ENCODE measurements at regions not wholly inside any gene's neighbourhood (a gene's known extent, or its start where the extent isn't known, plus 50 kb on each side); places are given as distances from the start of the nearest gene placed in this dataset.

- no peak for TF ChIP-seq CTCF (IDR thresholded peaks at IDR 0.05 in 4 of 5, conservative IDR thresholded peaks at IDR 0.05 in 1 of 5)
- TF ChIP-seq POLR2A (IDR thresholded peaks at IDR 0.05), result no peak
These were observed 377.1 kb downstream of the PRDM9 start for GRCh38 chr5:23884405-23885031.
